Sigmoid colon (tissue), 4 donors: ENCODE measurements at regions not wholly inside any gene's neighbourhood (a gene's known extent, or its start where the extent isn't known, plus 50 kb on each side); places are given as distances from the start of the nearest gene placed in this dataset.

Experiments
- POLR2AphosphoS5 ChIP-seq, 4 donors: sonication (generic); formaldehyde crosslinking; IDR thresholded peaks; one replicate each; pipeline ENCODE4 v1.6.1; 2017; ENCODE audit warnings: antibody characterized with exemption in 4 of 4
- TF ChIP-seq, protein P1 (sequence below), 4 experiments: fragments of 450-650 bp in 3 of 4; fragments of 200-600 bp in 1 of 4; IDR thresholded peaks; one replicate each; pipeline ENCODE4 v1.5.1; 2016 to 2019; ENCODE audit warnings: antibody characterized with exemption in 4 of 4, mild to moderate bottlenecking in 3 of 4, moderate library complexity in 2 of 4

GRCh38 chr12:126483145-126484068, 1418.2 kb downstream of the AACS start:
- TF ChIP-seq, protein P1, sequence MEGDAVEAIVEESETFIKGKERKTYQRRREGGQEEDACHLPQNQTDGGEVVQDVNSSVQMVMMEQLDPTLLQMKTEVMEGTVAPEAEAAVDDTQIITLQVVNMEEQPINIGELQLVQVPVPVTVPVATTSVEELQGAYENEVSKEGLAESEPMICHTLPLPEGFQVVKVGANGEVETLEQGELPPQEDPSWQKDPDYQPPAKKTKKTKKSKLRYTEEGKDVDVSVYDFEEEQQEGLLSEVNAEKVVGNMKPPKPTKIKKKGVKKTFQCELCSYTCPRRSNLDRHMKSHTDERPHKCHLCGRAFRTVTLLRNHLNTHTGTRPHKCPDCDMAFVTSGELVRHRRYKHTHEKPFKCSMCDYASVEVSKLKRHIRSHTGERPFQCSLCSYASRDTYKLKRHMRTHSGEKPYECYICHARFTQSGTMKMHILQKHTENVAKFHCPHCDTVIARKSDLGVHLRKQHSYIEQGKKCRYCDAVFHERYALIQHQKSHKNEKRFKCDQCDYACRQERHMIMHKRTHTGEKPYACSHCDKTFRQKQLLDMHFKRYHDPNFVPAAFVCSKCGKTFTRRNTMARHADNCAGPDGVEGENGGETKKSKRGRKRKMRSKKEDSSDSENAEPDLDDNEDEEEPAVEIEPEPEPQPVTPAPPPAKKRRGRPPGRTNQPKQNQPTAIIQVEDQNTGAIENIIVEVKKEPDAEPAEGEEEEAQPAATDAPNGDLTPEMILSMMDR (IDR thresholded peaks at IDR 0.05) = no peak
- TF ChIP-seq POLR2AphosphoS5 (IDR thresholded peaks at IDR 0.05) = peak; percentile 46 to 89 (median 64)
